NT2/D1 (cell line): ENCODE measurements at regions not wholly inside any gene's neighbourhood (a gene's known extent, or its start where the extent isn't known, plus 50 kb on each side); places are given as distances from the start of the nearest gene placed in this dataset.

Experiments used
- SUZ12 ChIP-seq: IDR thresholded peaks from 2 replicates; pipeline ENCODE4 v1.6.1; 2011; ENCODE audit not compliant: insufficient read length, insufficient read depth; ENCODE audit errors: extremely low read depth
- YY1 ChIP-seq: IDR thresholded peaks from 2 replicates; pipeline ENCODE4 v1.6.1; 2011; ENCODE audit not compliant: insufficient read length, insufficient read depth
- ZNF274 ChIP-seq: IDR thresholded peaks from 2 replicates; pipeline ENCODE4 v1.6.1; 2011; ENCODE audit warnings: mild to moderate bottlenecking, low read depth, low read length

GRCh38 chr2:201980389-201980821 lies 53.2 kb upstream of the FZD7 start:
- TF ChIP-seq SUZ12 (no peak), YY1 (no peak), ZNF274 (no peak)
